ENCODE measurements at regions not wholly inside any gene's neighbourhood (a gene's known extent, or its start where the extent isn't known, plus 50 kb on each side); places are given as distances from the start of the nearest gene placed in this dataset.

DNA sequence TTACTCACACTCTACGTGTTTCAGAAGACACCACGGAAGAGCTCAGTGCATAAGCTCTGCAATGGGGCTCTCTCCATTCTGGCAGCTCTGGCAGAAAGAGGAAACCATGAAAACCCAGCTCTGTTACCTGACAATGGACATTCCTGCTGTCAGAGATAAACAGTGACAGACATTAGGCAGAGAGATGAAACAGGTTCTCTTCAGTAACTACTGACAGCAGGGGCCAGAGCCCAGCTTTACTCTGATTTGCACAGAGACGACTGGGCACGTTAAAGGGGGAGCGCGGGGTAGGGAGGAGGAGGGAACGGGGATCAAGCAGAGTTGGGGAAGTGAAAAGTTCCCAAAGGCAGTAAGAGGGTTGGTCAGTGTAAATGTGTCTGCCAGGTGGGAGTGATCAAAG is 206.1 kb downstream of the RAMP3 start:
- TF ChIP-seq FOXM1 (IDR thresholded peaks at IDR 0.05; ENCODE audit: borderline replicate concordance, low read depth) (no peak), USF1 (IDR thresholded peaks at IDR 0.05) (no peak), TAF1 (IDR thresholded peaks at IDR 0.05; ENCODE audit: low read depth) (no peak), RAD21 (IDR thresholded peaks at IDR 0.05; ENCODE audit: low read depth) (no peak), EP300 (IDR thresholded peaks at IDR 0.05; ENCODE audit: borderline replicate concordance) (no peak), REST (IDR thresholded peaks at IDR 0.05; ENCODE audit: low read depth) (no peak), YY1 (IDR thresholded peaks at IDR 0.05; ENCODE audit: low read depth) (no peak), EGR1 (IDR thresholded peaks at IDR 0.05) (no peak), TCF12 (IDR thresholded peaks at IDR 0.05; ENCODE audit: low read depth) (no peak)
- TF ChIP-seq, protein P1, sequence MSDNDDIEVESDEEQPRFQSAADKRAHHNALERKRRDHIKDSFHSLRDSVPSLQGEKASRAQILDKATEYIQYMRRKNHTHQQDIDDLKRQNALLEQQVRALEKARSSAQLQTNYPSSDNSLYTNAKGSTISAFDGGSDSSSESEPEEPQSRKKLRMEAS (IDR thresholded peaks at IDR 0.05) = no peak

All from Ishikawa (cell line).